HCT116 (cell line): ENCODE measurements at regions not wholly inside any gene's neighbourhood (a gene's known extent, or its start where the extent isn't known, plus 50 kb on each side); places are given as distances from the start of the nearest gene placed in this dataset.

Experiments used
- ATAC-seq: fragments of 200-7000 bp; cut with Tn5 transposase; 2 replicates; pipeline ENCODE4 v1.9.1; 2020; ENCODE audit warnings: mild to moderate bottlenecking, moderate library complexity
- BruUV-seq: library from RNA; stranded (reverse); fragments of 400-500 nt; replicated peaks from 2 replicates; lab custom pipeline; 2021; lab: Mats Ljungman, UMichigan
- CTCF ChIA-PET: fragments of 300-600 bp; sonication (Branson Sonifier 250); formaldehyde crosslinking; loops from one replicate; lab custom pipeline; 2021; ENCODE audit warnings: antibody characterized with exemption; lab: Charles Lee
- POLR2A ChIA-PET: fragments of 300-600, 350-600 bp; sonication (Branson Sonifier 250); formaldehyde crosslinking; loops from one replicate; lab custom pipeline; 2021; ENCODE audit warnings: antibody characterized with exemption; lab: Charles Lee
- RAD21 ChIA-PET, 2 experiments: fragments of 300-600 bp; sonication (Branson Sonifier 250); formaldehyde crosslinking; loops; one replicate each; lab custom pipeline; 2023; ENCODE audit warnings: low total read pairs in 2 of 2; ENCODE audit not compliant: uncharacterized antibody in 2 of 2, unreplicated experiment in 2 of 2, low non-redundant PET in 1 of 2; lab: Charles Lee
- DNase-seq: peaks from one replicate; pipeline ENCODE4 v3.0.0-alpha.2; 2010; ENCODE audit warnings: low read depth, low spot score
- H2AFZ ChIP-seq: fragments of 200-600 bp; shearing (Covaris generic), sonication (generic); 2 replicates; pipeline ENCODE4 v1.6.1; 2017; ENCODE audit warnings: low read depth, mixed run types, mixed read lengths, antibody characterized with exemption, low read length; ENCODE audit not compliant: poor library complexity, severe bottlenecking
- H3K27ac ChIP-seq: 2 replicates; pipeline ENCODE4 v1.5.1; 2012; ENCODE audit warnings: low read depth, low read length
- H3K27me3 ChIP-seq: fragments of 200-600 bp; sonication (generic); 2 replicates; pipeline ENCODE4 v1.6.1; 2016; ENCODE audit warnings: mixed run types, low read length, mixed read lengths; ENCODE audit not compliant: insufficient read depth
- H3K36me3 ChIP-seq, 2 experiments: fragments of 200-500 bp in 1 of 2; fragments of 200-600 bp in 1 of 2; sonication (Bioruptor generic) in 1 of 2; sonication (generic) in 1 of 2; 2 replicates each; pipeline versions ENCODE4 v1.5.1 to v1.6.1; 2014 to 2016; ENCODE audit warnings: low read length in 2 of 2, inconsistent platforms in 1 of 2, mixed read lengths in 1 of 2, mixed run types in 1 of 2; ENCODE audit not compliant: insufficient read depth in 2 of 2, control insufficient read depth in 1 of 2
- H3K4me1 ChIP-seq, 2 experiments: fragments of 200-600 bp in 1 of 2; sonication (generic) in 1 of 2; 2 replicates each; pipeline versions ENCODE4 v1.5.1 to v1.6.1; 2012 to 2017; ENCODE audit warnings: low read length in 2 of 2, inconsistent platforms in 1 of 2, mild to moderate bottlenecking in 1 of 2, mixed read lengths in 1 of 2, mixed run types in 1 of 2, moderate library complexity in 1 of 2; ENCODE audit not compliant: insufficient read depth in 2 of 2, control insufficient read depth in 1 of 2
- H3K4me2 ChIP-seq: fragments of 200-600 bp; sonication (generic); 2 replicates; pipeline ENCODE4 v1.6.1; 2017; ENCODE audit warnings: mixed run types, low read length, mixed read lengths
- H3K4me3 ChIP-seq, 2 experiments: fragments of 200-600 bp in 1 of 2; sonication (generic) in 1 of 2; replicated peaks in 1 of 2; 2 replicates each; pipeline ENCODE4 v1.5.1; 2011 to 2016; ENCODE audit warnings: low read length in 2 of 2, control low read depth in 1 of 2, low read depth in 1 of 2, mild to moderate bottlenecking in 1 of 2, mixed read lengths in 1 of 2, mixed run types in 1 of 2
- H3K79me2 ChIP-seq: fragments of 200-600 bp; sonication (generic); 2 replicates; pipeline ENCODE4 v1.6.1; 2017; ENCODE audit warnings: mild to moderate bottlenecking, mixed run types, low read length, moderate library complexity, mixed read lengths; ENCODE audit not compliant: insufficient read depth
- H3K9ac ChIP-seq: fragments of 200-600 bp; sonication (generic); 2 replicates; pipeline ENCODE4 v1.6.1; 2016; ENCODE audit warnings: low read length, mixed read lengths
- H3K9me2 ChIP-seq: fragments of 200-600 bp; sonication (generic), shearing (Covaris generic); 2 replicates; pipeline ENCODE4 v1.6.1; 2017; ENCODE audit warnings: mixed run types, mild to moderate bottlenecking, moderate library complexity; ENCODE audit not compliant: insufficient read depth
- H3K9me3 ChIP-seq, 2 experiments: fragments of 200-500 bp in 1 of 2; fragments of 200-600 bp in 1 of 2; sonication (Bioruptor generic) in 1 of 2; sonication (generic) in 1 of 2; 2 replicates each; pipeline ENCODE4 v1.6.1; 2014 to 2017; ENCODE audit warnings: low read length in 2 of 2, mixed read lengths in 2 of 2, inconsistent platforms in 1 of 2, low read depth in 1 of 2, mild to moderate bottlenecking in 1 of 2, mixed run types in 1 of 2, moderate library complexity in 1 of 2; ENCODE audit not compliant: control insufficient read depth in 1 of 2, insufficient read depth in 1 of 2
- H4K20me1 ChIP-seq: fragments of 200-600 bp; sonication (generic), shearing (Covaris generic); 2 replicates; pipeline ENCODE4 v1.6.1; 2017; ENCODE audit warnings: mixed run types, mild to moderate bottlenecking, moderate library complexity; ENCODE audit not compliant: insufficient read depth
- CBX3 ChIP-seq: IDR thresholded peaks from 2 replicates; pipeline ENCODE4 v1.6.1; 2012; ENCODE audit warnings: low read depth
- CEBPB ChIP-seq: IDR thresholded peaks from 2 replicates; pipeline ENCODE4 v1.6.1; 2012; ENCODE audit warnings: low read depth
- EGR1 ChIP-seq: IDR thresholded peaks from 2 replicates; pipeline ENCODE4 v1.6.1; 2012; ENCODE audit warnings: low read depth
- ELF1 ChIP-seq: IDR thresholded peaks from 2 replicates; pipeline ENCODE4 v1.6.1; 2012; ENCODE audit warnings: low read depth, borderline replicate concordance
- EZH2 ChIP-seq: fragments of 200-600 bp; sonication (generic); IDR thresholded peaks from 2 replicates; pipeline ENCODE4 v1.6.1; 2017; ENCODE audit warnings: antibody characterized with exemption, mixed run types
- EZH2phosphoT487 ChIP-seq: fragments of 200-600 bp; IDR thresholded peaks from 2 replicates; pipeline ENCODE4 v1.6.1; 2018; ENCODE audit warnings: antibody characterized with exemption, borderline replicate concordance
- JUND ChIP-seq: IDR thresholded peaks from 2 replicates; pipeline ENCODE4 v1.6.1; 2012
- POLR2A ChIP-seq: IDR thresholded peaks from 2 replicates; pipeline ENCODE4 v1.7.0; 2011; ENCODE audit warnings: borderline replicate concordance; ENCODE audit not compliant: insufficient read depth, insufficient read length; ENCODE audit errors: extremely low read depth
- RAD21 ChIP-seq: IDR thresholded peaks from 2 replicates; pipeline ENCODE4 v1.6.1; 2012; ENCODE audit warnings: low read depth, mild to moderate bottlenecking
- SIN3A ChIP-seq: IDR thresholded peaks from 2 replicates; pipeline ENCODE4 v1.6.1; 2012; ENCODE audit warnings: low read depth
- SRF ChIP-seq: IDR thresholded peaks from 2 replicates; pipeline ENCODE4 v1.6.1; 2012; ENCODE audit warnings: low read depth
- TCF7L2 ChIP-seq: IDR thresholded peaks from 2 replicates; pipeline ENCODE4 v1.7.0; 2011; ENCODE audit warnings: borderline replicate concordance, inconsistent platforms; ENCODE audit not compliant: insufficient read depth, insufficient read length; ENCODE audit errors: extremely low read depth
- YY1 ChIP-seq: IDR thresholded peaks from 2 replicates; pipeline ENCODE4 v1.6.1; 2011; ENCODE audit warnings: low read length, low read depth, moderate library complexity, mild to moderate bottlenecking; ENCODE audit not compliant: insufficient replicate concordance; ENCODE audit errors: extremely low read depth
- ZFX ChIP-seq: fragments of 450-650 bp; IDR thresholded peaks from 2 replicates; pipeline ENCODE4 v1.6.1; 2017
- ZNF274 ChIP-seq: fragments of 200-500 bp; sonication (Bioruptor generic); IDR thresholded peaks from 2 replicates; pipeline ENCODE4 v1.6.1; 2014; ENCODE audit warnings: mild to moderate bottlenecking, low read depth, low read length, inconsistent platforms
- intact Hi-C: fragments of 100-400 bp; cut with micrococcal nuclease; formaldehyde crosslinking; loops from 2 replicates; pipeline ENCODE4 v1.10.0; 2022
- TF ChIP-seq, protein P1 (sequence below): IDR thresholded peaks from 2 replicates; pipeline ENCODE4 v1.6.1; 2011; ENCODE audit warnings: mild to moderate bottlenecking, low read length, moderate library complexity; ENCODE audit not compliant: insufficient replicate concordance; ENCODE audit errors: extremely low read depth
- TF ChIP-seq, protein P2 (sequence below): IDR thresholded peaks from 2 replicates; pipeline ENCODE4 v1.6.1; 2012
- TF ChIP-seq, protein P3 (sequence below): IDR thresholded peaks from 2 replicates; pipeline ENCODE4 v1.6.1; 2012; ENCODE audit warnings: low read depth
- TF ChIP-seq, protein P4 (sequence below), 3 experiments: fragments of 200-600 bp in 1 of 3; sonication (generic) in 1 of 3; IDR thresholded peaks in 2 of 3; conservative IDR thresholded peaks in 1 of 3; 2 replicates each; pipeline ENCODE4 v1.5.1; 2012 to 2017; ENCODE audit warnings: low read depth in 2 of 3, low read length in 2 of 3, antibody characterized with exemption in 1 of 3, borderline replicate concordance in 1 of 3, control low read depth in 1 of 3, mild to moderate bottlenecking in 1 of 3, mixed read lengths in 1 of 3, mixed run types in 1 of 3, moderate library complexity in 1 of 3; ENCODE audit not compliant: insufficient read depth in 1 of 3
- TF ChIP-seq, protein P5 (sequence below): IDR thresholded peaks from 2 replicates; pipeline ENCODE4 v1.6.1; 2012

DNA sequence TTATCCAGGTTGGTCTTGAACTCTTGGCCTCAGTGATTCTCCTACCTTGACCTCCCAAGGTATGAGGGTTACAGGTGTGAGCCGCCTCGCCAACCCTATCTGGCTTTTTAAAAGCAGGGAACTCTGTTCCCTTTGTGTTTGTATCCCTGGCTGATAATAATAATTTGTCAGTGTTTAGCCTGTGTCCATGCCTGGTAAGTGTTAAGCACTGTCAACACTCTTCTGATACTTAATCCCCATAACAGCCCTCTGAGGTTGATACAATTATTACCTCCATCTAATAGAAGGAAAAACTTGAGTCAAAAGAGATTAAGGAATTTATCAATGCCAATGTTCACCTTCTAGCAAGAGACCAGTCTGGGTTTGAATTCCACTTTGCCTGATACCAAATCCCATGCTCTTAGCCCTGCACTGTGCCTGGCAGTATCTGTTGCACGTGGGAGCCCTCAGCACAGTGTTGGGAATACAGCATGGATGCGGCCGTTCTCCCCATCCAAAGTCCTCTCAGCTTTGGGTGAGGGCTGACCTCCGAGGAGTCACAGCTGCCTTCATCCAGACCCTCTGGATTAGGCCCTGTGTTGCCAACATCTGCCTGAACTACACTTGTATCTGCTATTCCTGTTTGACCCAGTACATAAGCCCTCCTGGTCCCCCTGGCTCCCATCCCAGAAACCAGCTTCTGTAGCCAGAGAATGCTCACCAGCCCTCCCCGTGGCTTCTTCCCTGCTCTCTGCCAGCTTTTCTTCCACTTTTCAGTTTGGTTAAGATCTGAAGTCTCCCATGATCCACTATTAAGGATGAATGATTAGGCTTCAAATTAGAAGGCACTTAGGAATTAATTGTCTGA, 335.6 kb upstream of the ASIC2 start:
- intact Hi-C loops, result no loop called here
- POLR2A ChIA-PET, result no interaction called here

More for the DNA sequence above, 335.6 kb upstream of the ASIC2 start:
- no peaks in the 10 kb centered on the region for H4K20me1 ChIP-seq
- no peak overlapping the region for H3K9ac ChIP-seq
- H3K27ac ChIP-seq, result no peak overlapping the region
- DNase-seq, result no peak
- no peaks in the 10 kb centered on the region for H3K79me2 ChIP-seq
- H3K36me3 ChIP-seq, result no peaks in the 10 kb centered on the region
- H3K4me3 ChIP-seq, result no peak overlapping the region
- ATAC-seq, result no peak
- ChIA-PET RAD21 (no interaction called here), CTCF (no interaction called here)
- H3K9me3 ChIP-seq, result peaks cover 0 to 22% of the 10 kb centered on the region in 2 experiments; a peak in 1 of 4 replicates
- no peak overlapping the region for H2AFZ ChIP-seq
- no peak overlapping the region for H3K4me2 ChIP-seq
- H3K9me2 ChIP-seq, result no peaks in the 10 kb centered on the region
- no peaks in the 10 kb centered on the region for H3K27me3 ChIP-seq
- TF ChIP-seq ZNF274, result no peak
- no peak for TF ChIP-seq TCF7L2
- no peak for TF ChIP-seq EGR1
- TF ChIP-seq, protein P1, sequence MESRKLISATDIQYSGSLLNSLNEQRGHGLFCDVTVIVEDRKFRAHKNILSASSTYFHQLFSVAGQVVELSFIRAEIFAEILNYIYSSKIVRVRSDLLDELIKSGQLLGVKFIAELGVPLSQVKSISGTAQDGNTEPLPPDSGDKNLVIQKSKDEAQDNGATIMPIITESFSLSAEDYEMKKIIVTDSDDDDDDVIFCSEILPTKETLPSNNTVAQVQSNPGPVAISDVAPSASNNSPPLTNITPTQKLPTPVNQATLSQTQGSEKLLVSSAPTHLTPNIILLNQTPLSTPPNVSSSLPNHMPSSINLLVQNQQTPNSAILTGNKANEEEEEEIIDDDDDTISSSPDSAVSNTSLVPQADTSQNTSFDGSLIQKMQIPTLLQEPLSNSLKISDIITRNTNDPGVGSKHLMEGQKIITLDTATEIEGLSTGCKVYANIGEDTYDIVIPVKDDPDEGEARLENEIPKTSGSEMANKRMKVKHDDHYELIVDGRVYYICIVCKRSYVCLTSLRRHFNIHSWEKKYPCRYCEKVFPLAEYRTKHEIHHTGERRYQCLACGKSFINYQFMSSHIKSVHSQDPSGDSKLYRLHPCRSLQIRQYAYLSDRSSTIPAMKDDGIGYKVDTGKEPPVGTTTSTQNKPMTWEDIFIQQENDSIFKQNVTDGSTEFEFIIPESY, result no peak
- TF ChIP-seq, protein P2, sequence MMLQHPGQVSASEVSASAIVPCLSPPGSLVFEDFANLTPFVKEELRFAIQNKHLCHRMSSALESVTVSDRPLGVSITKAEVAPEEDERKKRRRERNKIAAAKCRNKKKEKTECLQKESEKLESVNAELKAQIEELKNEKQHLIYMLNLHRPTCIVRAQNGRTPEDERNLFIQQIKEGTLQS, result no peak
- TF ChIP-seq JUND, result no peak
- TF ChIP-seq EZH2, result no peak
- TF ChIP-seq CBX3, result no peak
- TF ChIP-seq CEBPB, result no peak
- TF ChIP-seq, protein P3, sequence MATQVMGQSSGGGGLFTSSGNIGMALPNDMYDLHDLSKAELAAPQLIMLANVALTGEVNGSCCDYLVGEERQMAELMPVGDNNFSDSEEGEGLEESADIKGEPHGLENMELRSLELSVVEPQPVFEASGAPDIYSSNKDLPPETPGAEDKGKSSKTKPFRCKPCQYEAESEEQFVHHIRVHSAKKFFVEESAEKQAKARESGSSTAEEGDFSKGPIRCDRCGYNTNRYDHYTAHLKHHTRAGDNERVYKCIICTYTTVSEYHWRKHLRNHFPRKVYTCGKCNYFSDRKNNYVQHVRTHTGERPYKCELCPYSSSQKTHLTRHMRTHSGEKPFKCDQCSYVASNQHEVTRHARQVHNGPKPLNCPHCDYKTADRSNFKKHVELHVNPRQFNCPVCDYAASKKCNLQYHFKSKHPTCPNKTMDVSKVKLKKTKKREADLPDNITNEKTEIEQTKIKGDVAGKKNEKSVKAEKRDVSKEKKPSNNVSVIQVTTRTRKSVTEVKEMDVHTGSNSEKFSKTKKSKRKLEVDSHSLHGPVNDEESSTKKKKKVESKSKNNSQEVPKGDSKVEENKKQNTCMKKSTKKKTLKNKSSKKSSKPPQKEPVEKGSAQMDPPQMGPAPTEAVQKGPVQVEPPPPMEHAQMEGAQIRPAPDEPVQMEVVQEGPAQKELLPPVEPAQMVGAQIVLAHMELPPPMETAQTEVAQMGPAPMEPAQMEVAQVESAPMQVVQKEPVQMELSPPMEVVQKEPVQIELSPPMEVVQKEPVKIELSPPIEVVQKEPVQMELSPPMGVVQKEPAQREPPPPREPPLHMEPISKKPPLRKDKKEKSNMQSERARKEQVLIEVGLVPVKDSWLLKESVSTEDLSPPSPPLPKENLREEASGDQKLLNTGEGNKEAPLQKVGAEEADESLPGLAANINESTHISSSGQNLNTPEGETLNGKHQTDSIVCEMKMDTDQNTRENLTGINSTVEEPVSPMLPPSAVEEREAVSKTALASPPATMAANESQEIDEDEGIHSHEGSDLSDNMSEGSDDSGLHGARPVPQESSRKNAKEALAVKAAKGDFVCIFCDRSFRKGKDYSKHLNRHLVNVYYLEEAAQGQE, result no peak
- TF ChIP-seq, protein P4, sequence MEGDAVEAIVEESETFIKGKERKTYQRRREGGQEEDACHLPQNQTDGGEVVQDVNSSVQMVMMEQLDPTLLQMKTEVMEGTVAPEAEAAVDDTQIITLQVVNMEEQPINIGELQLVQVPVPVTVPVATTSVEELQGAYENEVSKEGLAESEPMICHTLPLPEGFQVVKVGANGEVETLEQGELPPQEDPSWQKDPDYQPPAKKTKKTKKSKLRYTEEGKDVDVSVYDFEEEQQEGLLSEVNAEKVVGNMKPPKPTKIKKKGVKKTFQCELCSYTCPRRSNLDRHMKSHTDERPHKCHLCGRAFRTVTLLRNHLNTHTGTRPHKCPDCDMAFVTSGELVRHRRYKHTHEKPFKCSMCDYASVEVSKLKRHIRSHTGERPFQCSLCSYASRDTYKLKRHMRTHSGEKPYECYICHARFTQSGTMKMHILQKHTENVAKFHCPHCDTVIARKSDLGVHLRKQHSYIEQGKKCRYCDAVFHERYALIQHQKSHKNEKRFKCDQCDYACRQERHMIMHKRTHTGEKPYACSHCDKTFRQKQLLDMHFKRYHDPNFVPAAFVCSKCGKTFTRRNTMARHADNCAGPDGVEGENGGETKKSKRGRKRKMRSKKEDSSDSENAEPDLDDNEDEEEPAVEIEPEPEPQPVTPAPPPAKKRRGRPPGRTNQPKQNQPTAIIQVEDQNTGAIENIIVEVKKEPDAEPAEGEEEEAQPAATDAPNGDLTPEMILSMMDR (IDR thresholded peaks at IDR 0.05 in 2 of 3, conservative IDR thresholded peaks at IDR 0.05 in 1 of 3; ENCODE audit: borderline replicate concordance in 1 of 3, insufficient read depth in 1 of 3, low read depth in 2 of 3, low read length in 2 of 3), result no peak
- TF ChIP-seq RAD21, result no peak
- no peak for TF ChIP-seq POLR2A
- no peak for TF ChIP-seq ELF1
- TF ChIP-seq, protein P5, sequence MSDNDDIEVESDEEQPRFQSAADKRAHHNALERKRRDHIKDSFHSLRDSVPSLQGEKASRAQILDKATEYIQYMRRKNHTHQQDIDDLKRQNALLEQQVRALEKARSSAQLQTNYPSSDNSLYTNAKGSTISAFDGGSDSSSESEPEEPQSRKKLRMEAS, result no peak
- no peak for TF ChIP-seq SRF
- TF ChIP-seq ZFX, result no peak
- TF ChIP-seq EZH2phosphoT487, result no peak
- no peak for TF ChIP-seq YY1
- TF ChIP-seq SIN3A, result no peak
- no TSS peak for BruUV-seq
- no peaks in the 10 kb centered on the region for H3K4me1 ChIP-seq
